PC-3 (cell line): ENCODE measurements at regions not wholly inside any gene's neighbourhood (a gene's known extent, or its start where the extent isn't known, plus 50 kb on each side); places are given as distances from the start of the nearest gene placed in this dataset.

ENCODE experiments used
- ATAC-seq: fragments of 200-7000 bp; cut with Tn5 transposase; 2 replicates; pipeline ENCODE4 v1.9.1; 2020; ENCODE audit warnings: mild to moderate bottlenecking, moderate library complexity
- BruUV-seq: library from RNA; stranded (reverse); fragments of 400-500 nt; replicated peaks from 2 replicates; lab custom pipeline; 2021; lab: Mats Ljungman, UMichigan
- CTCF ChIA-PET: fragments of 300-600 bp; sonication (Branson Sonifier 250); formaldehyde crosslinking; loops from one replicate; lab custom pipeline; 2022; ENCODE audit warnings: antibody characterized with exemption; lab: Charles Lee
- POLR2A ChIA-PET: fragments of 300-600 bp; sonication (Branson Sonifier 250); formaldehyde crosslinking; loops from one replicate; lab custom pipeline; 2022; ENCODE audit warnings: antibody characterized with exemption; ENCODE audit not compliant: unreplicated experiment; lab: Charles Lee
- DNase-seq: peaks from one replicate; pipeline ENCODE4 v3.0.0-alpha.2; 2015
- H2AFZ ChIP-seq: fragments of 300-600 bp; sonication (generic); 2 replicates; pipeline ENCODE4 v1.6.0; 2016; ENCODE audit warnings: antibody characterized with exemption, low read length
- H3F3A ChIP-seq: fragments of 300-600 bp; sonication (generic); one replicate; pipeline ENCODE4 v1.6.0; 2017; ENCODE audit warnings: antibody characterized with exemption, low read length, control low read depth, mild to moderate bottlenecking; ENCODE audit not compliant: unreplicated experiment
- H3K27ac ChIP-seq: fragments of 300-600 bp; sonication (generic); 2 replicates; pipeline ENCODE4 v1.5.1; 2016; ENCODE audit warnings: mild to moderate bottlenecking, low read length
- H3K27me3 ChIP-seq: fragments of 300-600 bp; sonication (generic); 2 replicates; pipeline ENCODE4 v1.6.1; 2016; ENCODE audit warnings: low read length, mixed read lengths
- H3K36me3 ChIP-seq: fragments of 300-600 bp; sonication (generic); 2 replicates; pipeline ENCODE4 v1.6.1; 2016; ENCODE audit warnings: low read depth, mixed run types, low read length, mixed read lengths
- H3K4me1 ChIP-seq: fragments of 300-600 bp; sonication (generic); 2 replicates; pipeline ENCODE4 v1.5.1; 2016; ENCODE audit warnings: low read length; ENCODE audit not compliant: insufficient read depth
- H3K4me2 ChIP-seq: fragments of 300-600 bp; sonication (generic); 2 replicates; pipeline ENCODE4 v1.6.0; 2016; ENCODE audit warnings: low read length
- H3K4me3 ChIP-seq: fragments of 300-600 bp; sonication (generic); 2 replicates; pipeline ENCODE4 v1.5.1; 2016; ENCODE audit warnings: mild to moderate bottlenecking, low read length, mixed read lengths
- H3K79me2 ChIP-seq: fragments of 300-600 bp; sonication (generic); 2 replicates; pipeline ENCODE4 v1.6.1; 2017; ENCODE audit warnings: low read length, mixed read lengths
- H3K9ac ChIP-seq: fragments of 300-600 bp; sonication (generic); 2 replicates; pipeline ENCODE4 v1.6.0; 2016; ENCODE audit warnings: mild to moderate bottlenecking, low read length
- H3K9me2 ChIP-seq: fragments of 300-600 bp; sonication (generic); replicated peaks from 2 replicates; pipeline ENCODE4 v1.6.1; 2016; ENCODE audit warnings: mixed run types, low read length, mixed read lengths
- H3K9me3 ChIP-seq: fragments of 300-600 bp; sonication (generic); 2 replicates; pipeline ENCODE4 v1.6.1; 2016; ENCODE audit warnings: low read length, mixed read lengths
- H4K20me1 ChIP-seq: fragments of 300-600 bp; sonication (generic); 2 replicates; pipeline ENCODE4 v1.6.1; 2016; ENCODE audit warnings: low read length, mixed read lengths
- CTCF ChIP-seq: fragments of 300-600 bp; sonication (generic); conservative IDR thresholded peaks from 2 replicates; pipeline ENCODE4 v1.5.1; 2017; ENCODE audit warnings: antibody characterized with exemption, low read depth, mild to moderate bottlenecking, low read length
- EZH2 ChIP-seq: fragments of 300-600 bp; sonication (generic); IDR thresholded peaks from one replicate; pipeline ENCODE4 v1.6.1; 2017; ENCODE audit warnings: antibody characterized with exemption, mild to moderate bottlenecking, low read length; ENCODE audit not compliant: unreplicated experiment
- EZH2phosphoT487 ChIP-seq: fragments of 300-600 bp; sonication (generic); IDR thresholded peaks from 2 replicates; pipeline ENCODE4 v1.6.1; 2018; ENCODE audit warnings: mild to moderate bottlenecking, antibody characterized with exemption, low read length, borderline replicate concordance
- intact Hi-C: fragments of 100-400 bp; cut with micrococcal nuclease; formaldehyde crosslinking; loops from 2 replicates; pipeline ENCODE4 v1.9.0; 2023

DNA sequence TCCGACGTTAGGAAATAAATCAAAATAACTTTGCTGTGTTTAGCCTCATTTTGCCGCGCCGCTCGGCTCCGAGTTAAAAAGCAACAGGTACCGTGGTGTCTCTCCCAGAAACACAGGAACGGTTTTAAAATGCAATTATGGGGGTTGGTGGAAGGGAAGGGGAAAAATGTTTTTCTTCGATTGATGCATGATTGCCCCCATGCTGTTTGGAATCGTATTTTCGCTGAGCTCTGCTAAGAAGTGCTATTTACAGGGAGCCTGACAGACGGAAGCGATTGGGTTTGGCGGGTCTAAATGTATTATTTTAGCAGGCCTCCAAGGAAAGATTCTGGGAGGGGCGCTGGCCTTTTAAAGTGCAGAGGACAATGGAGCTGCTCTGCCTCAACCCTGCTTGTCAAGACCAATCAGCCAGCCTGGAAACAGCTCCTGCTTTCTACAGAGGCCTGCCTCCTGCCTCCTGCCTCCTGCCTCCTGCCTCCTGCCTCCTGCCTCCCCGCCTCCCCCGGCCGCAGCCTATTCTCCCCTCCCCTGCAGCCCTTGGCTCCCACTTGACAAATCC, 156.7 kb upstream of the TLE3 start:
- ChIA-PET CTCF (no interaction called here), POLR2A (no interaction called here)
- intact Hi-C loops, result no loop called here
- Histone ChIP-seq H3K27me3 (0 out of 2 replicates have a peak, but pooled peaks cover 5% of the 10 kb centered on the region), H3K9me3 (no peaks in the 10 kb centered on the region), H3K79me2 (no peaks in the 10 kb centered on the region), H2AFZ (no peak overlapping the region), H3K36me3 (no peaks in the 10 kb centered on the region), H3K4me2 (no peak overlapping the region), H3K27ac (no peak overlapping the region), H3K9me2 (no peaks in the 10 kb centered on the region), H3F3A (no peaks in the 10 kb centered on the region), H3K4me1 (no peaks in the 10 kb centered on the region), H4K20me1 (no peaks in the 10 kb centered on the region), H3K9ac (no peak overlapping the region), H3K4me3 (no peak overlapping the region)
- ATAC-seq (no peak), DNase-seq (no peak)
- TF ChIP-seq EZH2 (no peak), EZH2phosphoT487 (no peak), CTCF (no peak)
- BruUV-seq, result no TSS peak

DNA sequence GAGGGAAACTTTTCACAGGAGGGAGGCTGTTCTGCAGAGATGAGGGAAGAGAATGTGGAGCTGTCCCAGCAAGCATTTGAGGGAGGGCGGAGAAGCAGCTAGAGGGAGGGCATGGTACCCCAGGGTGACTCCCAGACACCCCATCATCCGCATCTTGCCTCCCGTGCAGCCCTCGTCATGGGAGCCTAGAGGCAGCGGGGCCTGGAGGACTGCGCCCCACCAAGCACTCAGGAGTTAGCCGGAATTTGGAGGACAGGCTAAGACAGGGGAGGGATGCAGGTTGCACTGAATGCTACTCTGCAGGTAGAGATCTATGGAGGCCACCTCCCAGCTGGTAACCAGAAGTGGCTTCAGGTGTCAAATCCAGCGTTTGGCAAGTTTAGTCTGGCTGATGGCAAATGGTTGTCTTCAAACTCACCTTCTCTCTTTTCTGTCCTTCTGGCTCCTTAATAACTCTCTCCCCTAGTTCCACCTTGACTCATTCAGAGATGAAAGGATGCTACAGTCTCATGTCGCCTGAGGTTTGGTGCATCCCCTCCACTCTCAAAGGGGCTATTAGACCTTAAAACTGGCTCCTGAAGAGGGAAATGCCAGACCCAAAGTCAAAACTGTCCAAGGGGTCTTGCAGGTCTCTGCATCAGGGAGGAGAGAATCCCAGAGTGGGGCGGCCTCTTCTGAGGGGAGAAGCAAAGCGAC, 155.9 kb upstream of the TLE3 start:
- H3K27ac ChIP-seq, result no peak overlapping the region
- 0 out of 2 replicates have a peak, but pooled peaks cover 5% of the 10 kb centered on the region for H3K27me3 ChIP-seq
- H3K36me3 ChIP-seq, result no peaks in the 10 kb centered on the region
- no peaks in the 10 kb centered on the region for H3K9me3 ChIP-seq
- H3K4me2 ChIP-seq, result no peak overlapping the region
- no peaks in the 10 kb centered on the region for H4K20me1 ChIP-seq
- no peak for DNase-seq
- H3K79me2 ChIP-seq, result no peaks in the 10 kb centered on the region
- TF ChIP-seq CTCF, result no peak
- TF ChIP-seq EZH2phosphoT487, result no peak
- no peak for TF ChIP-seq EZH2
- no peak for ATAC-seq
- no peak overlapping the region for H3K9ac ChIP-seq
- intact Hi-C loops, result no loop called here
- POLR2A ChIA-PET, result no interaction called here
- no peaks in the 10 kb centered on the region for H3K9me2 ChIP-seq
- H3F3A ChIP-seq, result no peaks in the 10 kb centered on the region
- H2AFZ ChIP-seq, result no peak overlapping the region
- H3K4me1 ChIP-seq, result no peaks in the 10 kb centered on the region
- no peak overlapping the region for H3K4me3 ChIP-seq
- no TSS peak for BruUV-seq
- CTCF ChIA-PET, result no interaction called here

GRCh38 chr15:70252951-70253320, 155.2 kb upstream of the TLE3 start:
- Histone ChIP-seq H3K9me3 (no peaks in the 10 kb centered on the region), H3K27ac (no peak overlapping the region), H3K36me3 (no peaks in the 10 kb centered on the region), H2AFZ (no peak overlapping the region), H3K27me3 (0 out of 2 replicates have a peak, but pooled peaks cover 5% of the 10 kb centered on the region), H3K4me1 (no peaks in the 10 kb centered on the region), H3K4me3 (no peak overlapping the region), H3K4me2 (no peak overlapping the region), H4K20me1 (no peaks in the 10 kb centered on the region), H3F3A (no peaks in the 10 kb centered on the region), H3K9ac (no peak overlapping the region), H3K79me2 (no peaks in the 10 kb centered on the region), H3K9me2 (no peaks in the 10 kb centered on the region)
- intact Hi-C loops, result no loop called here
- DNase-seq (no peak), ATAC-seq (no peak)
- ChIA-PET POLR2A (no interaction called here), CTCF (no interaction called here)
- TF ChIP-seq EZH2 (no peak), EZH2phosphoT487 (no peak), CTCF (no peak)
- BruUV-seq, result no TSS peak
